Spleen (tissue), 11 donors: ENCODE measurements at regions not wholly inside any gene's neighbourhood (a gene's known extent, or its start where the extent isn't known, plus 50 kb on each side); places are given as distances from the start of the nearest gene placed in this dataset.

Experiments used
- DNase-seq: peaks from one replicate; pipeline ENCODE4 v3.0.0-alpha.2; 2020
- H3K27ac ChIP-seq, 8 donors: fragments of 200-600 bp; sonication (generic) in 7 of 8; 1 replicate in 4 of 8; 2 replicates in 4 of 8; pipeline versions ENCODE4 v1.5.0 to v1.8.0; 2016 to 2021; ENCODE audit warnings: inconsistent platforms in 4 of 8, mild to moderate bottlenecking in 4 of 8, moderate library complexity in 1 of 8
- H3K27me3 ChIP-seq, 7 donors: fragments of 200-600 bp; sonication (generic) in 6 of 7; replicated peaks in 1 of 7; 1 replicate in 4 of 7; 2 replicates in 3 of 7; pipeline versions ENCODE4 v1.5.0 to v1.8.0; 2016 to 2021; ENCODE audit warnings: inconsistent platforms in 3 of 7, mild to moderate bottlenecking in 1 of 7
- H3K36me3 ChIP-seq, 6 donors: fragments of 200-600 bp; sonication (generic) in 5 of 6; 1 replicate in 4 of 6; 2 replicates in 2 of 6; pipeline versions ENCODE4 v1.5.0 to v1.8.0; 2016 to 2021; ENCODE audit warnings: inconsistent platforms in 2 of 6
- H3K4me1 ChIP-seq, 6 donors: fragments of 200-600 bp; sonication (generic) in 5 of 6; 1 replicate in 3 of 6; 2 replicates in 3 of 6; pipeline versions ENCODE4 v1.5.0 to v1.8.0; 2016 to 2021; ENCODE audit warnings: inconsistent platforms in 3 of 6
- H3K4me3 ChIP-seq, 8 donors: fragments of 200-600 bp; sonication (generic) in 7 of 8; 1 replicate in 4 of 8; 2 replicates in 4 of 8; pipeline versions ENCODE4 v1.5.0 to v1.8.0; 2016 to 2021; ENCODE audit warnings: inconsistent platforms in 4 of 8, mild to moderate bottlenecking in 4 of 8, moderate library complexity in 2 of 8
- H3K9me3 ChIP-seq, 8 donors: fragments of 200-600 bp; sonication (generic) in 7 of 8; 1 replicate in 4 of 8; 2 replicates in 4 of 8; pipeline versions ENCODE4 v1.5.0 to v1.8.0; 2016 to 2021; ENCODE audit warnings: inconsistent platforms in 4 of 8
- POLR2A ChIP-seq, 3 donors: fragments of 450-650 bp; IDR thresholded peaks; one replicate each; pipeline ENCODE4 v1.5.1; 2017; ENCODE audit warnings: antibody characterized with exemption in 3 of 3, mild to moderate bottlenecking in 1 of 3
- POLR2AphosphoS5 ChIP-seq, 3 donors: sonication (generic); formaldehyde crosslinking; IDR thresholded peaks; one replicate each; pipeline ENCODE4 v1.5.1; 2017; ENCODE audit warnings: antibody characterized with exemption in 3 of 3
- WGBS, 5 donors: extraction: QIAGEN DNeasy Blood & Tissue Kit in 3 of 5; methylation state at CpG; one replicate each; pipeline versions ENCODE4 v1.1.5 to v1.1.7; 2013 to 2018; 5-methylcytosine and 5-hydroxymethylcytosine counted together
- intact Hi-C: fragments of 100-400 bp; cut with DNase I; formaldehyde crosslinking; loops from one replicate; pipeline ENCODE4 v1.15.0; 2023; ENCODE audit warnings: low total_unique reads
- TF ChIP-seq, protein P1 (sequence below), 11 experiments: fragments of 200-600 bp in 7 of 11; fragments of 450-650 bp in 4 of 11; sonication (generic) in 4 of 11; IDR thresholded peaks in 8 of 11; conservative IDR thresholded peaks in 3 of 11; 1 replicate in 7 of 11; 2 replicates in 4 of 11; pipeline versions ENCODE4 v1.4.0 to v1.8.0; 2016 to 2021; ENCODE audit warnings: antibody characterized with exemption in 11 of 11, inconsistent platforms in 4 of 11, mild to moderate bottlenecking in 1 of 11
- donor health status: healthy with polysubstance abuse.
- donor health status: DM: no; HTN: no; CAD: no; lungs with moderate emphysema.
- donor health status: DM: no; HTN: no; CAD: no.
- donor health status: Bipolar disorder and iron deficiency.
- donor health status: healthy.
- donor health status: DM: no; HTN: no; CAD: no.
- donor health status: DM: yes; HTN: yes; CAD: no.

DNA sequence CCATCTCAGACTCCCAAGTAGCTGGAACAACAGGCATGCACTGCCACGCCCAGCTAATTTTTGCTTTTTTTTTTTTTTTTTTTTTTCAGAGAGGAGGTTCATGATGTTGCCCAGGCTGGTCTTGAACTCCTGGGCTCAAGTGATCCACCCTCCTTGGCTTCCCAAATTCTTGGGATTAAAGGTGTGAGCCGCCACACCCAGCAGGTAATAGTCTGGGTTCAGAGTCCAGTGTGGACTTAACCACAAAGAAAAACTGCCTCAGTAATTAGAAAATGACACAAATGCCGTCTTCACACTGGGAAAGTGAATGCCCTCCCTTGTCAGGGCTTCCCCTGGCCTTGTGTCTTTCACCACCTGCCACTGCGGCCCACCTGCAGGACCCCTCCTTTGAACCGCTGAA, 101.1 kb downstream of the RAB11FIP2 start:
- TF ChIP-seq, protein P1, sequence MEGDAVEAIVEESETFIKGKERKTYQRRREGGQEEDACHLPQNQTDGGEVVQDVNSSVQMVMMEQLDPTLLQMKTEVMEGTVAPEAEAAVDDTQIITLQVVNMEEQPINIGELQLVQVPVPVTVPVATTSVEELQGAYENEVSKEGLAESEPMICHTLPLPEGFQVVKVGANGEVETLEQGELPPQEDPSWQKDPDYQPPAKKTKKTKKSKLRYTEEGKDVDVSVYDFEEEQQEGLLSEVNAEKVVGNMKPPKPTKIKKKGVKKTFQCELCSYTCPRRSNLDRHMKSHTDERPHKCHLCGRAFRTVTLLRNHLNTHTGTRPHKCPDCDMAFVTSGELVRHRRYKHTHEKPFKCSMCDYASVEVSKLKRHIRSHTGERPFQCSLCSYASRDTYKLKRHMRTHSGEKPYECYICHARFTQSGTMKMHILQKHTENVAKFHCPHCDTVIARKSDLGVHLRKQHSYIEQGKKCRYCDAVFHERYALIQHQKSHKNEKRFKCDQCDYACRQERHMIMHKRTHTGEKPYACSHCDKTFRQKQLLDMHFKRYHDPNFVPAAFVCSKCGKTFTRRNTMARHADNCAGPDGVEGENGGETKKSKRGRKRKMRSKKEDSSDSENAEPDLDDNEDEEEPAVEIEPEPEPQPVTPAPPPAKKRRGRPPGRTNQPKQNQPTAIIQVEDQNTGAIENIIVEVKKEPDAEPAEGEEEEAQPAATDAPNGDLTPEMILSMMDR (IDR thresholded peaks at IDR 0.05 in 8 of 11, conservative IDR thresholded peaks at IDR 0.05 in 3 of 11): no peak
- TF ChIP-seq POLR2A (IDR thresholded peaks at IDR 0.05): no peak
- no peak for TF ChIP-seq POLR2AphosphoS5 (IDR thresholded peaks at IDR 0.05)
- H3K4me1 ChIP-seq: no peaks in the 10 kb centered on the region
- WGBS, 5 donors: 80 to 88% (median 86%) methylated on average over 5 of the region's 5 CpGs
- H3K27me3 ChIP-seq: peaks cover 0 to 10% (median 0%) of the 10 kb centered on the region in 7 donors
- intact Hi-C loops: no loop called here
- H3K4me3 ChIP-seq: no peak overlapping the region
- H3K27ac ChIP-seq: no peak overlapping the region
- no peaks in the 10 kb centered on the region for H3K36me3 ChIP-seq
- DNase-seq: no peak
- no peaks in the 10 kb centered on the region for H3K9me3 ChIP-seq

DNA sequence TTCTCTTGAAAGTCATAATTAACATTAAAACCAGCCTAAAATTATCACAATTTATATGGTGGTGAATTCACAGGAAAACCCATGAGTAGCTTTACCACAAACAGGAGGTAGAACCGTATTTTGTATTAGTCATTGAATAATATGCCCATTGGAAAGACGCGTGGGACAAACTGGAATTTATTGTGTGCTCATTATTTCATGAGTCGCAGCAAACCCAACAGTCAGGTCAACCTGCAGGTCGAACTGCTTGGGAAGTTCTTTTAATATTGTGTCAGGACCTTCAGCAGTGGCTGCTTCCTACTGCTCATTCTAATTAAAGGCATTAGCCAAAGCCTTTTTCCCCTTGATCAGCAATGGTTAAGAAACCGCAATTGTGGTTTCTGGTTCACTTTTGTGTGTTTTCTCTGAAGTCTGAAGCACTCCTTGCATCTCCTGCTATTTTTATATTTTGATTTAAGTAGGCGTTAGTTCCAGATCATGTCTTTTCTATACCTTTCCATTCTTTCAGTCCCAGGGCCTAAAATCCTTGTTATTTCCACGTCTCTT, 100.1 kb downstream of the RAB11FIP2 start:
- intact Hi-C loops: no loop called here
- Histone ChIP-seq H3K27ac (no peak overlapping the region), H3K4me3 (no peak overlapping the region), H3K9me3 (no peaks in the 10 kb centered on the region), H3K4me1 (no peaks in the 10 kb centered on the region), H3K27me3 (peaks cover 0 to 13% (median 0%) of the 10 kb centered on the region in 7 donors), H3K36me3 (no peaks in the 10 kb centered on the region)
- DNase-seq: no peak
- no peak for TF ChIP-seq POLR2A (IDR thresholded peaks at IDR 0.05)
- TF ChIP-seq POLR2AphosphoS5 (IDR thresholded peaks at IDR 0.05): no peak
- TF ChIP-seq, protein P1 (IDR thresholded peaks at IDR 0.05 in 8 of 11, conservative IDR thresholded peaks at IDR 0.05 in 3 of 11): no peak
- WGBS, 5 donors: 67 to 76% (median 70%) methylated on average over 8 of the region's 8 CpGs

DNA sequence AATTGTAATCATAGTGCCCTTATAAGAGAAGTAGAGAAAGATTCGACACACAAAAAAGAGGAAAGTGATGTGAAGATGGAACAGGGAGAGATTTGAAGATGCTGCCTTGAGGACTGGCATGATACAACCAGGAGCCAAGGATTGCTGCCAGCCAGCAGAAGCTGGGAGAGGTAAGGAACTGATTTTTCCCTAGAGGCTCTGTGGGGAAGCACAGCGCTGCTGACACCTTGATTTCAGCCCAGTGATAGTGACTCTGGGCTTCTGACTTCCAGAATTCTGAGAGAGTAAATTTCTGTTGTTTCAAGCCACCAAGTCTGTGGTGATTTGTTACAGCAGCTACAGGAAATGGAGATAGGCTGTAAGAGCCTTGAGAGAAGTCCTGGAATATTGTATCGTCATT, 98.2 kb downstream of the RAB11FIP2 start:
- Histone ChIP-seq H3K4me3 (no peak overlapping the region), H3K27ac (no peak overlapping the region), H3K36me3 (no peaks in the 10 kb centered on the region), H3K9me3 (no peaks in the 10 kb centered on the region), H3K4me1 (no peaks in the 10 kb centered on the region), H3K27me3 (peaks cover 0 to 13% (median 0%) of the 10 kb centered on the region in 7 donors)
- DNase-seq: no peak
- TF ChIP-seq, protein P1 (IDR thresholded peaks at IDR 0.05 in 8 of 11, conservative IDR thresholded peaks at IDR 0.05 in 3 of 11): no peak
- TF ChIP-seq POLR2A (IDR thresholded peaks at IDR 0.05) (no peak), POLR2AphosphoS5 (IDR thresholded peaks at IDR 0.05) (no peak)
- WGBS, 5 donors: 68 to 82% (median 76%) methylated on average over 3 of the region's 3 CpGs
- intact Hi-C loops: no loop called here

DNA sequence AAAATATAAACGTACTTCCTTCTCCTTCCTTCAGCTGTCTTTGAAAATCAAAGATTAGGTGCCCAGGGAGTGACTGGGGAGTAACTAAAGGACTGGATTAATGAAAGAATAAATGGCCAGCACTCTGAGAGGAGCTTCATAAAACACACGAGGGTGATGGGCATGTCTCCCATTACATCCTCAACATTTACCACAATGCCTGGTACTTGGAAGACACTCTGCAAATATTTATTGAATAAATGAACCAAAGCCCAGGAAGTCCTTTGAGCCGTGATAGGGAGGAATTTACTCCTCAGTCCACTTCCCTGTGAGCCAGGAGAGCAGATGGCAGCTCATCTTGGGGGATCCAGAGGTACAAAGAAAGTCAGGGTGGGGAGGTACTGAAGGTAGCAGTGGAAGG, 96.3 kb downstream of the RAB11FIP2 start:
- no peak for TF ChIP-seq POLR2A (IDR thresholded peaks at IDR 0.05)
- TF ChIP-seq, protein P1 (IDR thresholded peaks at IDR 0.05 in 8 of 11, conservative IDR thresholded peaks at IDR 0.05 in 3 of 11): no peak
- TF ChIP-seq POLR2AphosphoS5 (IDR thresholded peaks at IDR 0.05): no peak
- intact Hi-C loops: no loop called here
- 47 to 66% (median 61%) methylated on average over 3 of the region's 3 CpGs for WGBS, 5 donors

More for the DNA sequence above, 96.3 kb downstream of the RAB11FIP2 start:
- Histone ChIP-seq H3K27ac (no peak overlapping the region), H3K4me1 (no peaks in the 10 kb centered on the region), H3K9me3 (no peaks in the 10 kb centered on the region), H3K4me3 (no peak overlapping the region), H3K27me3 (peaks cover 0 to 16% (median 0%) of the 10 kb centered on the region in 7 donors), H3K36me3 (no peaks in the 10 kb centered on the region)
- no peak for DNase-seq
